Erythroblast (primary cell): ENCODE measurements at regions not wholly inside any gene's neighbourhood (a gene's known extent, or its start where the extent isn't known, plus 50 kb on each side); places are given as distances from the start of the nearest gene placed in this dataset.

ENCODE experiments used
- GATA1 ChIP-seq: IDR thresholded peaks from 2 replicates; pipeline ENCODE4 v1.6.1; 2011; ENCODE audit warnings: low read depth, mild to moderate bottlenecking, control low read depth, low read length, moderate library complexity
- POLR2A ChIP-seq: IDR thresholded peaks from 2 replicates; pipeline ENCODE4 v1.6.1; 2011; ENCODE audit warnings: mild to moderate bottlenecking, low read length

DNA sequence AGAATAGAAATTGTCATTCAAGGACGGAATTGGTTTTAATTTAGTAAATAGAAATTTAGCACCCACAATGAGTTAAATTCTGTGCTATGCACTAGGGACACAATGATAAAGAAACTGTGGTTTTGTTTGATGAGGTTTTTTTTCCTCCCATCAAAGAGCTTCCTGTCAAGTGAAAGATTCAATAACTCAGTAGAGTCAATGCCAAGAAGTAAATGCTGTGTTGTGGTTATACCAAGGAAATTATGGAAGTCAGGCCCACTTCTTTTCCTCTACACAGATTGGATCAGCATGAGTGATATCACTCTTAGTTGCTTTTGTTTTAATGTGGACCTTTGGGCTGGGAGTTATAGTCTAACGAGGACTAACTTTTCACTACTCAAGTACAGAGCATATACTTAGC is 1269.6 kb upstream of the ADGRL2 start:
- no peak for TF ChIP-seq POLR2A
- no peak for TF ChIP-seq GATA1
